Endometrium (tissue), 2 donors: ENCODE measurements at regions not wholly inside any gene's neighbourhood (a gene's known extent, or its start where the extent isn't known, plus 50 kb on each side); places are given as distances from the start of the nearest gene placed in this dataset.

Experiments
- FAIRE-seq: peaks from 2 replicates; lab custom pipeline; 2012; peaks lifted over from hg19 to GRCh38; lab: Jason Lieb, UNC
- donor health status: control.
- donor health status: control.

- FAIRE-seq: no peak
These were observed 50.2 kb upstream of the SNX9 start for GRCh38 chr6:157772820-157773219.
